T-helper 2 cell treated with Interferon-gamma antibody and Interleukin-4, amounts not matched to agents 5 μg/mL and 100 μg/mL, for 36 hours (primary cell): ENCODE measurements at regions not wholly inside any gene's neighbourhood (a gene's known extent, or its start where the extent isn't known, plus 50 kb on each side); places are given as distances from the start of the nearest gene placed in this dataset.

Experiments used
- DNase-seq: peaks from one replicate; pipeline ENCODE4 v3.0.0; 2021; ENCODE audit warnings: low spot score
- H3K27ac Mint-ChIP-seq: one replicate; pipeline ENCODE4 v1.8.0; 2021; ENCODE audit warnings: mild to moderate bottlenecking, mixed read lengths
- H3K27me3 Mint-ChIP-seq: one replicate; pipeline ENCODE4 v1.8.0; 2021; ENCODE audit warnings: low read depth, mixed read lengths
- H3K36me3 Mint-ChIP-seq: one replicate; pipeline ENCODE4 v1.8.0; 2021; ENCODE audit warnings: low read depth, mixed read lengths
- H3K4me1 Mint-ChIP-seq: one replicate; pipeline ENCODE4 v1.8.0; 2021; ENCODE audit warnings: low read depth, mixed read lengths
- H3K4me3 Mint-ChIP-seq: one replicate; pipeline ENCODE4 v1.8.0; 2022; ENCODE audit warnings: mild to moderate bottlenecking, moderate library complexity, mixed read lengths
- H3K9me3 Mint-ChIP-seq: one replicate; pipeline ENCODE4 v1.8.0; 2021; ENCODE audit warnings: mixed read lengths

DNA sequence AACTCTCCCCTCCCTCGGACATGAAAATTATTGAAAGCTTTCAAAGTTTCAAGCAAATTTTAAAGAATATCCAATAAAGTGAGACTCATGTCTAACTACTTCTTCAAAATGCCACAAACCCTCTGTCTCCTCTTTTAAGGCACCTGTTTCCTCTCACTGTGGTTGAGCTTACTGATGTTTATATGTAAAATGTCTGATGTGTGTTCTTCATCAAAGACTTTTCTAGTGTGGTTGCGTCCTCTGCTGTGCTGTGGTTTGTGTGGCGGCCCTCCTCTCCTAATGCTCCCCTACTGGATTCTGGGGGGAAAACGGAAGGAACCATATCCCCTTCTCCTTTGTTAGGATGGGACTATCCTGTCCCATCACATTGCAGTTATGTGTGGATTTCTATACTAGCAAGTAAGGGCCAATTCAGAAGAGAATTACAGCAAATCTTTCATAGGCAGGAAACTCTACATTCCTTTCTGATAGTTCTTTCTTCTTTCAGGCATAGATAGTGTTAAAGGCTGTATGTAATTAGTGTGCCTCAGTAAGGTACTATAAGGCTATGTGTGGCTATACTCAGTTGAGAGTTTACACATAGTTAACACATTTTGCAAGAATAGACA is 221.0 kb upstream of the GPRIN3 start:
- Mint-ChIP-seq H3K9me3 (no peaks in the 10 kb centered on the region), H3K27ac (no peak overlapping the region), H3K4me3 (no peak overlapping the region), H3K4me1 (peaks cover 6% of the 10 kb centered on the region), H3K27me3 (peaks cover 37% of the 10 kb centered on the region), H3K36me3 (no peaks in the 10 kb centered on the region)
- no peak for DNase-seq

DNA sequence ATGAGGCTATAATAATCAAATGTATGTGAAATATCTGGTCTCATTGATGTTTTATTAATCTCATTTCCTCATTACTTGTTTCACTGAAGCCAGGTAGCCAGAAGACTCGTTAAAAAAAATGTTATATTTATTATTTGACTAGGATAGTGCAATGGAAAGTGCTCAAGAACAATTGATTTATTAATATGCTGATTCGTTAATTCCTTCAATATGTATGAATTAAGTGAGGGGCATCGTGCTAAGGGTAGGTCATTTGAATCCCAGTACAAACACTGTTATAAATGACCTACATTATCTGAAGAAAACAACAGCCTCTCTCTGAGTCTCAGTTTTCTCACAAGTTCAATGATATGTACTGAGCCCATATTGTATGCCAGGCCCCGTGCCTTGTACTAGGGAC is 214.2 kb upstream of the GPRIN3 start:
- Mint-ChIP-seq H3K27me3 (peaks cover 63% of the 10 kb centered on the region), H3K4me1 (no peaks in the 10 kb centered on the region), H3K4me3 (no peak overlapping the region), H3K27ac (no peak overlapping the region), H3K36me3 (no peaks in the 10 kb centered on the region), H3K9me3 (no peaks in the 10 kb centered on the region)
- no peak for DNase-seq

DNA sequence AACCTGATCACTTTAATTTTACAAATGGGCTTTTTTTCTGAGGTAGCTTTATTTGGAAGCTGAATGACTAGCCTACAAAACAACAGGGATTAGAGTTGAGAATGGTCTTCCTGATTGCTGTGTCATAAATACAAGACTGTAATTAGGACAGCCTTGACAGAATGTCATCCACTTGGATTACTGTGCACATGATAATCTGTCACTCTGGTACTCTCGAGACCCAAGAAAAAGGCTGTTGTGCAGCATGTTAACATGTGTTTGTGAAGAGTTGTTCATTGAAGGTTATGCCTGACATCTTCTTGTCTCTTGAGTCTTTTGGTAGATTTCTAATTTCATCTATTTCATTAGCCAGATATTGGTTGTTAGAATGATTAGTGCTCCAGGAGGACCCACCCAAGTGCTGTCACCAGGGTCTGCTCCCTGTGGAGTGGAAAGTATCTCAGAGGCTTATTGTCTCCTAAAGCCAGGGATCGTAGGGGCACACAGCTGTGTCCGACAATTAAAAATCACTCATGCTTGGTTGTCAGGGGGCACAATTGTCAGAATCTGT is 212.2 kb upstream of the GPRIN3 start:
- DNase-seq: no peak
- no peak overlapping the region for H3K27ac Mint-ChIP-seq
- no peak overlapping the region for H3K4me3 Mint-ChIP-seq
- H3K36me3 Mint-ChIP-seq: no peaks in the 10 kb centered on the region
- H3K4me1 Mint-ChIP-seq: no peaks in the 10 kb centered on the region
- H3K27me3 Mint-ChIP-seq: peaks cover 67% of the 10 kb centered on the region
- no peaks in the 10 kb centered on the region for H3K9me3 Mint-ChIP-seq

DNA sequence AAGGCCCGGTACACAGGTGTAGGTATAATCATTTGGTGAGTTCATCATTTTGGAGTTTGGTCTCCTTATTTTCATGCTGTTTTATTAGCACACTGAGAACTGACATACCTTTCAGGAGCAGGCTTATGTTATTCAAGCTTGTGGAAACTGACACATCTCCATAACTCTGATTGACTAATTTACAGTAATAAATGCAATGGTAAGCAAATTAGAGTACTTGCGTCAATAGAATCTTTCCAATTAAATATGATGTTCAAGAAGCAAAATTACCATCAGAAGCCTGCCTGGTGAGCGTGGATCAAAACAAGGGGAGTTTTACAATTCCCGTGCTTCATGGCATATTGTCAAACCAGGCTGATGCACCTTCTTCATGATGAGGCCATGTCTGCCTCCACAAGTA is 210.7 kb upstream of the GPRIN3 start:
- H3K4me3 Mint-ChIP-seq: no peak overlapping the region
- no peak overlapping the region for H3K27ac Mint-ChIP-seq
- no peaks in the 10 kb centered on the region for H3K4me1 Mint-ChIP-seq
- no peak for DNase-seq
- no peaks in the 10 kb centered on the region for H3K9me3 Mint-ChIP-seq
- H3K27me3 Mint-ChIP-seq: peaks cover 69% of the 10 kb centered on the region
- H3K36me3 Mint-ChIP-seq: no peaks in the 10 kb centered on the region

DNA sequence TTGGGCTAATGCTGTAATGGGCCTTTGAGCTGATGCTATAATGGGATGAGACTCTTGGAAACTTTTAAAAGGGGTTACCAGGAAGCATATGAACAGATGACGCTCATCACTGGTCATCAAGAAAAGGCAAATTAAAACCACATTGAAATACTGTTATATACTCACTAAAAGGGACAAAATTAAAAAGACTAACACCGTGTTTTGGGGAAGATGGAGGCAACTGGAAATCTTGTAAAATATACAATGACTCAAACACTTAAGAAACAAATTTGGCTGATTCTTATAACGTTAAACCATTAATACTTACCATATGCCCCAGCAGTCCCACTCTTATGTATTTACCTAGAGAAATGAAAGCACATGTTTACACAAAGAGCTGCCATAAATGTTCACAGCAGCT is 207.2 kb upstream of the GPRIN3 start:
- DNase-seq: no peak
- H3K4me1 Mint-ChIP-seq: peaks cover 3% of the 10 kb centered on the region

DNA sequence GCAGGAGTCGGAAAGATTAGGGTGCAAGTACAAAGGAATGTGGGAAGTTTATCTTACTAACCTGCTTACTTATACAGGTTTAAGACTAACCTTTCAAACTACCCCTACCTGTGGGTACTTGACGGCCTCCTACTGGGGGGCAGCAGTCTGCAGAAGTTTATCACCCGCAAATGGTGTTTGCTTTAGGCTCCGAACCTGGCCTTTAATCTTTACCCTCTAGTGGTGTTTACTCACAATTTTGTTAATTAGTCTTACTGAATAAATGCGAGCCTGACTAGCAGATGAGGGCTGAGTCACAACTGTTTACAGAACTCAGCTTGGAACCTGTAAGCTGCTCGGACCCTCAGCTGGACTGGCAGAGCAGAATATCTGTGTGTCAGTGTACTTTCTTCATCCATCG is 204.2 kb upstream of the GPRIN3 start:
- no peak overlapping the region for H3K4me3 Mint-ChIP-seq
- H3K27me3 Mint-ChIP-seq: peaks cover 38% of the 10 kb centered on the region
- peaks cover 13% of the 10 kb centered on the region for H3K4me1 Mint-ChIP-seq
- peaks cover 5% of the 10 kb centered on the region for H3K36me3 Mint-ChIP-seq
- no peak overlapping the region for H3K27ac Mint-ChIP-seq
- H3K9me3 Mint-ChIP-seq: peaks cover 5% of the 10 kb centered on the region
- DNase-seq: no peak

More for the DNA sequence above, 207.2 kb upstream of the GPRIN3 start:
- Mint-ChIP-seq H3K9me3 (no peaks in the 10 kb centered on the region), H3K27me3 (peaks cover 62% of the 10 kb centered on the region), H3K4me3 (no peak overlapping the region), H3K27ac (no peak overlapping the region), H3K36me3 (no peaks in the 10 kb centered on the region)

DNA sequence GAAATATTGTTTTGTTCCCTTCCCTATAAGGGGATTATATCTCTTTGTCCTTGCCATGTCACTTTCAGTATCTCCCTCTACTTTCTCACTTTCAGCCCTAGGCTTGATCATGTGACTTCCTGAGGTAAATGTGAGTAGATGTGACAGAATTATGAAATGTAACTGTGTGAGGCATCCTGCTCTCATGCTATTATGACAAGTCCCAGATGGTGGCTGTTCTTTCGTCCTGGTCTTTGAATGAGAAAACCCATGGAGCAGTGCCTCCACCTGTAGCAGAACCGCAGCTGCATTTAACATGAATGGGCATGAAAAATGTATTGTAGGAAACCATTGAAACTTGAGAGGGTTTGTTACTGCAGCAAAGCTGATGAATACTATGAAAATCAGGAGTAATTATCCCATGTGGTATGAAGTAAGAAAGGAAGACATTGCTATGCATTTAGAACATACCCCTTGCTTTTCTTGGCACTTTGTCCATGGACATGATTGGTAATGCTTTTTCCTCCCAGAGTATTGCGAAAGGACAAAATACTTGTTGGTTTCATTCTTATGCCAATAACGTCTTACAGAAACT is 202.2 kb upstream of the GPRIN3 start:
- peaks cover 13% of the 10 kb centered on the region for H3K4me1 Mint-ChIP-seq
- H3K27ac Mint-ChIP-seq: peak overlapping the region; percentile 19
- DNase-seq: peak; percentile 58
- H3K4me3 Mint-ChIP-seq: peak overlapping the region; percentile 56
- H3K27me3 Mint-ChIP-seq: peaks cover 24% of the 10 kb centered on the region
- H3K36me3 Mint-ChIP-seq: peaks cover 5% of the 10 kb centered on the region
- peaks cover 5% of the 10 kb centered on the region for H3K9me3 Mint-ChIP-seq

DNA sequence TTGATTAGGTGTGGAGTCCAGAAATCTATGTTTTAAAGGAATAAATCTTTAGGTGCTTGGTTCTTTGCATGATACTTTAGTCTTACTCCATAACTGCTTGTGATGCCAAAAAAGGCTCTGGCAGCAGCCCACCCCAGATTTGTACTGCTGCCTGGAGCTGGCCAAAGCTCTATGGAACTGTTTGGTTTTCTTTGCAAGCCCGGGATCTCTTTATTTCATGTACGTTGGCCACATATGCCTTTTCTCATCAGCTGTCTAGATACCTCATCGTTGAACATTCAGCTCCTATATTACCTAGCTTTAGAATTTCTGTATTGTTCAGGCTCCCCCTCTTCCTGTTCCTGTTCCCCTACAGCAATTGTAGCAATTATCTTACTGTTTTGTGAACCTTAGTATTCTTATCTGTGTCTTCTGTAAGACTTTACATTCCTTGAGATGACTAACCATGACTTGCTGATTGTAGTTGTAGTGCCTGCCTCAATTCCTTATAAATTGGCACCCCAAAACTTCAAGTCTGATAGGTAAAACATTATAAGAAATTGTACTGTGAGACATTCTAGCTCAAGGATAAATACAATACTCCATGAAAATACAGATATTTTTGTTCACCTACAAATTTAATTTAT is 199.4 kb upstream of the GPRIN3 start:
- H3K27me3 Mint-ChIP-seq: peaks cover 10% of the 10 kb centered on the region
- H3K4me1 Mint-ChIP-seq: peaks cover 13% of the 10 kb centered on the region
- no peak overlapping the region for H3K4me3 Mint-ChIP-seq
- no peak for DNase-seq
- H3K36me3 Mint-ChIP-seq: peaks cover 5% of the 10 kb centered on the region
- peaks cover 5% of the 10 kb centered on the region for H3K9me3 Mint-ChIP-seq
- H3K27ac Mint-ChIP-seq: no peak overlapping the region

DNA sequence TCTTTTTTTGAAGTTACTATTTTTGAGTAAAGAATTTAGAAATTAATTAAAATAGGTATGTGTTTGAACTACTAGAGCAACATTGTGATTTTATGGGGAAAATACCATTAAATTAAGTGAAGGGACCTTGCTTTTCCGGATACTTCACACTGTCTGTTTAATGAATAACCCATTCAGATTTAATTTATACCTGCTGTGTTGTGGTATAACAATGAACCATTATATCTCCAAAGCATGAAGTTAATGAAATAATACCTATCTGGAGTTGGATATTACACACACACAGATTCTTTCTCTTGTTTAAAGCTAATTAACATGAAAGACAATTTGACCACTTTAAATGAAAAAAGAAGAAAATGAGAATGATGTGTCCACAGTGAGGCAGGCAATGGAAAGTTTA is 195.0 kb upstream of the GPRIN3 start:
- Mint-ChIP-seq H3K4me3 (no peak overlapping the region), H3K36me3 (no peaks in the 10 kb centered on the region)
- DNase-seq: no peak

DNA sequence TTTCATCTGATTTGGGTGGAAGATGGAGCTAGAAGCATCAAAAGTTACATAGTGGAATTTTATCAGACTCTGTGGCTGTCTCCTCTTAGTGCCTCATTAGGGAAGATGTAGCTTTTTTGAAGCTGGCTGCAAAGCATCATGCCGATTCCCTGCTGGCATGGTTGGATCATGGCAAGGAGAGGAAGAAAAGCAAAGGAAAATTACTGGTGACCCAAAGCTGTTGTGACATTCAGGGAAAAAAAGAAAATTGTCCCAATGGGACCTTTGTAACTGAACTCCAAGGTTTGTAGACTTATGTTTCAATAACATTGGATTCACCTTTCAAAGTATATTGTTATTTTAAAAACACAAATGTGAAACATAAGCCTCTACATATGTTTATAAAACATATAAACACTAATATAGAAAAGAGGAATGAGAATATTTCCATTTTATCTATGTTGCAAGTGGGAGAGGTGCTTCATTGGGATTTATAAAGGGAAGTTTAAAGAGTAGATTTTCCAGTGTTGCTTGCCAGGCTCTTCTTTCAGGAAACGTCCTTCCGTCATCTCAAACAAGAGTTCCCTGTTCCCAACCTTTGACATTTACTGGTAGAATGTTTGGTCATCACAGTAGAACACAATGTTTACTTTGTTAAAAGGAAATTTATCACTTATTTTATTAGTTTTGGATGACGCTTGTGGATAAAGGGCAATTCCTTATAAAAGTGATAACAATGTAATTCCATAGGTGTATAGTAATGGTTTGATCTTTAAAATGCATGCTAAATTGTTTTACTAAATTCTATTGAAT is 190.1 kb upstream of the GPRIN3 start:
- no peak for DNase-seq
- Mint-ChIP-seq H3K27me3 (peaks cover 20% of the 10 kb centered on the region), H3K4me3 (no peak overlapping the region), H3K9me3 (no peaks in the 10 kb centered on the region), H3K27ac (no peak overlapping the region), H3K4me1 (no peaks in the 10 kb centered on the region), H3K36me3 (no peaks in the 10 kb centered on the region)

More for the DNA sequence above, 195.0 kb upstream of the GPRIN3 start:
- no peaks in the 10 kb centered on the region for H3K9me3 Mint-ChIP-seq
- H3K27ac Mint-ChIP-seq: no peak overlapping the region
- H3K27me3 Mint-ChIP-seq: peaks cover 27% of the 10 kb centered on the region
- H3K4me1 Mint-ChIP-seq: no peaks in the 10 kb centered on the region

DNA sequence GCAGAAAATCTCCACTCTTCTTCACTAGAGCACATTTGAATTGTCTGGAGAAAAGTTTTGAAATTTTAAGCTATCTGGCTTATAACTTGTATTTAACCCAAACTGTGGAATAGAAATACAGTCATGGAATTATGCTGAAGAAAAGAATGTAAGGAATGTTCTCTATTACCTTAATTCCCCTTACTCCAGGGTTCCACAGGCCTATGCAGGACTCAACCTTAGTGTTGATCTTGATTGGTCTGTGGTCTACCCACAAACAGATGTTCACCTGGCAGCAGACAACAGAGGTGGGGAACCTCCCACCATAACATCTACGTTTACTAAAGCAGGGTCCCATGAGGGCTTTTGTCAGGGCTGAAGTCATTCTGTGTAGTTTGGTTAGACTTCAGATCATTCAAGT is 189.3 kb upstream of the GPRIN3 start:
- peaks cover 20% of the 10 kb centered on the region for H3K27me3 Mint-ChIP-seq
- H3K36me3 Mint-ChIP-seq: no peaks in the 10 kb centered on the region
- DNase-seq: no peak
- no peak overlapping the region for H3K4me3 Mint-ChIP-seq
- H3K4me1 Mint-ChIP-seq: no peaks in the 10 kb centered on the region
- no peaks in the 10 kb centered on the region for H3K9me3 Mint-ChIP-seq
- H3K27ac Mint-ChIP-seq: no peak overlapping the region

DNA sequence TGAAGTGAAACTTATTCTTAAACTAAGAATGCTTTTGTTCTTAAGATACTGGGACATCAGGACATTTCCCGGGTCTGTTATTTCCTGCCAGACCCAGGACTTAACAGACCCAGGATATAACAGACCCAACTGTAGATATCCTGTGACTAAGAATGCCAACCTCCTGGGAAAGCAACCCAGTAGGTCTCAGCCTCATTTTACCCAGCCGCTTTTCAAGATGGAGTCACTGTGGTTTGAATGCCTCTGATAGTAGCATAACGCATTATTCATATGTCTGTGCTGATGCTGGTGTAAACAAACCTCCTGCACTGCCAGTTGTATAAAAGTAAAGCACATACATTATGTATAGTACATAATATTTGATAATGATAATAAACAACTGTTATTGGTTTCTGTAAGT is 185.8 kb upstream of the GPRIN3 start:
- no peak for DNase-seq
- H3K27me3 Mint-ChIP-seq: peaks cover 2% of the 10 kb centered on the region
- no peaks in the 10 kb centered on the region for H3K36me3 Mint-ChIP-seq
- no peak overlapping the region for H3K4me3 Mint-ChIP-seq
- H3K4me1 Mint-ChIP-seq: no peaks in the 10 kb centered on the region
- no peaks in the 10 kb centered on the region for H3K9me3 Mint-ChIP-seq
- H3K27ac Mint-ChIP-seq: no peak overlapping the region

DNA sequence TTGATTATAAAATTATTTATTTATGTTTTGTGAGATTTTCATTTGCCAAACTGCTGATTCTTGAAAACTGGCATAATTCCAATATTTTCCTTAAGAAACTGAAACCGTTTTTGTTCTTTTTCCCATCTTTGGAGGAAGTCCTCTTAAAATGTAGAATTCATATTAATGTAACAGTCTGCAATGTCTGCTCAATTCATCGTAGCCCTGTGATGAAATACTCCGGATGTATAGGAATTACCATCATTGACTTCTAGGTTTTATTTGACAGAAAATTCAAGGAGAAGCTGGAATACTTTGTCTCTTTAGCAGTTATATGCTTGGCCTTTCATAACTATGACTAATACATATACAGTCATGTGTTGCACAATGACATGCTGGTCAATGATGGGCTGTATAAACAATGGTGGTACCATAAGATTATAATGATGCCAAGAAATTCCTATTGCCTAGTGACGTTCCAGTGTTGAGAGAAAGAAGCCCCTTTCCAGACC is 185.0 kb upstream of the GPRIN3 start:
- H3K27me3 Mint-ChIP-seq: peaks cover 2% of the 10 kb centered on the region
- no peaks in the 10 kb centered on the region for H3K36me3 Mint-ChIP-seq

DNA sequence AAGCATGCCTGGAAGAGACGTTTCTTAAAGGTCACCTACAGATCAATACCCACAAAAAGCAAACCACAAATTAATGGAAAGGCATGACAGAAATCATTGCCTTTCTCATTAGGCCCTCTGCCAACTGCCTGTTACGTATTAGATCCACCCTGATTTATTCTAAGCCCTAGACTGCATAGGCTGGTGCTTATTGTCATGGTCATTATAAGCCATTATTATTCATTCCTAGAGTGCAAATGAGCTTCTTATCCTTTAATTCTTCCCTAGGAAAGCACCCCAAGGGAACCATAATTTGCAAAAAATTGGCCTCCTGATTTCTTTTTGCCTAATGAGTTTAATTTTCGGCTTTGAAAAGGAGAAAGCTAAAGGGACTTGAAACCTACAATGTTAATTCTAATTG is 184.2 kb upstream of the GPRIN3 start:
- Mint-ChIP-seq H3K4me1 (no peaks in the 10 kb centered on the region), H3K36me3 (no peaks in the 10 kb centered on the region), H3K9me3 (no peaks in the 10 kb centered on the region), H3K27me3 (no peaks in the 10 kb centered on the region), H3K27ac (no peak overlapping the region), H3K4me3 (no peak overlapping the region)
- DNase-seq: no peak

More for the DNA sequence above, 185.0 kb upstream of the GPRIN3 start:
- no peaks in the 10 kb centered on the region for H3K4me1 Mint-ChIP-seq
- H3K4me3 Mint-ChIP-seq: no peak overlapping the region
- DNase-seq: no peak
- H3K9me3 Mint-ChIP-seq: no peaks in the 10 kb centered on the region
- H3K27ac Mint-ChIP-seq: no peak overlapping the region
